B cell (primary cell): ENCODE measurements at regions not wholly inside any gene's neighbourhood (a gene's known extent, or its start where the extent isn't known, plus 50 kb on each side); places are given as distances from the start of the nearest gene placed in this dataset.
"Not testable (repeated sequence)": the region's sequence is repeated elsewhere in the genome, so short reads cannot be mapped to it uniquely, and the experiment has no call there.

Source experiments
- EZH2 ChIP-seq: IDR thresholded peaks from 2 replicates; pipeline ENCODE4 v1.6.1; 2012; ENCODE audit warnings: borderline replicate concordance, low read depth, mild to moderate bottlenecking, moderate library complexity, low read length; ENCODE audit not compliant: insufficient read depth, poor library complexity, severe bottlenecking
- TF ChIP-seq, protein P1 (sequence below): fragments of 200-600 bp; IDR thresholded peaks from one replicate; pipeline ENCODE4 v1.8.0; 2022; ENCODE audit warnings: antibody characterized with exemption, mild to moderate bottlenecking

GRCh38 chr20:6693808-6694198 is 73.7 kb upstream of the BMP2 start:
- TF ChIP-seq, protein P1, sequence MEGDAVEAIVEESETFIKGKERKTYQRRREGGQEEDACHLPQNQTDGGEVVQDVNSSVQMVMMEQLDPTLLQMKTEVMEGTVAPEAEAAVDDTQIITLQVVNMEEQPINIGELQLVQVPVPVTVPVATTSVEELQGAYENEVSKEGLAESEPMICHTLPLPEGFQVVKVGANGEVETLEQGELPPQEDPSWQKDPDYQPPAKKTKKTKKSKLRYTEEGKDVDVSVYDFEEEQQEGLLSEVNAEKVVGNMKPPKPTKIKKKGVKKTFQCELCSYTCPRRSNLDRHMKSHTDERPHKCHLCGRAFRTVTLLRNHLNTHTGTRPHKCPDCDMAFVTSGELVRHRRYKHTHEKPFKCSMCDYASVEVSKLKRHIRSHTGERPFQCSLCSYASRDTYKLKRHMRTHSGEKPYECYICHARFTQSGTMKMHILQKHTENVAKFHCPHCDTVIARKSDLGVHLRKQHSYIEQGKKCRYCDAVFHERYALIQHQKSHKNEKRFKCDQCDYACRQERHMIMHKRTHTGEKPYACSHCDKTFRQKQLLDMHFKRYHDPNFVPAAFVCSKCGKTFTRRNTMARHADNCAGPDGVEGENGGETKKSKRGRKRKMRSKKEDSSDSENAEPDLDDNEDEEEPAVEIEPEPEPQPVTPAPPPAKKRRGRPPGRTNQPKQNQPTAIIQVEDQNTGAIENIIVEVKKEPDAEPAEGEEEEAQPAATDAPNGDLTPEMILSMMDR = not testable (repeated sequence)
- TF ChIP-seq EZH2 = not testable (repeated sequence)
